BJ (cell line): ENCODE measurements at regions not wholly inside any gene's neighbourhood (a gene's known extent, or its start where the extent isn't known, plus 50 kb on each side); places are given as distances from the start of the nearest gene placed in this dataset.

ENCODE experiments used
- CTCF ChIA-PET: fragments of 350-600 bp; formaldehyde crosslinking; extraction: SDS; loops from one replicate; lab custom pipeline; 2021; ENCODE audit warnings: antibody characterized with exemption, inconsistent platforms; lab: Yijun Ruan, JAX
- POLR2A ChIA-PET: fragments of 300-600 bp; sonication (Branson Sonifier 250); formaldehyde crosslinking; extraction: SDS; loops from one replicate; lab custom pipeline; 2021; ENCODE audit warnings: antibody characterized with exemption; lab: Charles Lee
- DNase-seq: peaks from one replicate; pipeline ENCODE4 v3.0.0-alpha.2; 2011; ENCODE audit warnings: low read depth
- H3K27me3 ChIP-seq: 2 replicates; pipeline ENCODE4 v1.6.0; 2011; ENCODE audit warnings: low read length; ENCODE audit not compliant: control insufficient read depth, insufficient read depth
- H3K36me3 ChIP-seq: 2 replicates; pipeline ENCODE4 v1.5.1; 2011; ENCODE audit warnings: low read length; ENCODE audit not compliant: control insufficient read depth, insufficient read depth
- H3K4me3 ChIP-seq: 2 replicates; pipeline ENCODE4 v1.5.1; 2011; ENCODE audit warnings: low read depth, mild to moderate bottlenecking, control low read depth, low read length
- TF ChIP-seq, protein P1 (sequence below): IDR thresholded peaks from 2 replicates; pipeline ENCODE4 v1.5.1; 2011; ENCODE audit warnings: low read depth, mild to moderate bottlenecking, control low read depth, inconsistent platforms, low read length, moderate library complexity; ENCODE audit not compliant: insufficient read depth

DNA sequence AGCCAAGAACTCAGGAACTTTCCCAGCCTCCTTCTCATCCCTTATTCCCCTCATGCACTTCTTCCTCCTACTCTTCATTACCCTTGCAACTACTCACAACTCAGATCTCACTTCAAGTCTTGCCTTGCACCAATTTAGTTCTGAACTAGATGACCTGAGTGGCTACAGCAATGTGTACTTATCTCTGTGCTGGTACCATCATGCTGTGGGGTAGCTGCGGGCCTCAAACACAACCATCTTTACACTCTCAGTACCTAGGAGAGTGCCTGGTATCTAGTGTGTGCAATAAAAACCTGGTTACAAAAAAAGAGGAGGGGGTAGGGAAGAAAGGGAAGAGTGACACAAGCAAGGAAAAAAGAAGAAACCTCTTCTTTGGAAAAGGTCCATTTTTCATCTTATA is 219.0 kb downstream of the SPTSSA start:
- TF ChIP-seq, protein P1, sequence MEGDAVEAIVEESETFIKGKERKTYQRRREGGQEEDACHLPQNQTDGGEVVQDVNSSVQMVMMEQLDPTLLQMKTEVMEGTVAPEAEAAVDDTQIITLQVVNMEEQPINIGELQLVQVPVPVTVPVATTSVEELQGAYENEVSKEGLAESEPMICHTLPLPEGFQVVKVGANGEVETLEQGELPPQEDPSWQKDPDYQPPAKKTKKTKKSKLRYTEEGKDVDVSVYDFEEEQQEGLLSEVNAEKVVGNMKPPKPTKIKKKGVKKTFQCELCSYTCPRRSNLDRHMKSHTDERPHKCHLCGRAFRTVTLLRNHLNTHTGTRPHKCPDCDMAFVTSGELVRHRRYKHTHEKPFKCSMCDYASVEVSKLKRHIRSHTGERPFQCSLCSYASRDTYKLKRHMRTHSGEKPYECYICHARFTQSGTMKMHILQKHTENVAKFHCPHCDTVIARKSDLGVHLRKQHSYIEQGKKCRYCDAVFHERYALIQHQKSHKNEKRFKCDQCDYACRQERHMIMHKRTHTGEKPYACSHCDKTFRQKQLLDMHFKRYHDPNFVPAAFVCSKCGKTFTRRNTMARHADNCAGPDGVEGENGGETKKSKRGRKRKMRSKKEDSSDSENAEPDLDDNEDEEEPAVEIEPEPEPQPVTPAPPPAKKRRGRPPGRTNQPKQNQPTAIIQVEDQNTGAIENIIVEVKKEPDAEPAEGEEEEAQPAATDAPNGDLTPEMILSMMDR = no peak
- no peak overlapping the region for H3K4me3 ChIP-seq
- H3K27me3 ChIP-seq = no peaks in the 10 kb centered on the region
- H3K36me3 ChIP-seq = no peaks in the 10 kb centered on the region
- ChIA-PET POLR2A (no interaction called here), CTCF (interaction anchor here (1.2 kb wide), 1 partner anchor 17 kb away, joined by 3 read pairs; no protein-coding TSS in a partner anchor)
- DNase-seq = no peak

DNA sequence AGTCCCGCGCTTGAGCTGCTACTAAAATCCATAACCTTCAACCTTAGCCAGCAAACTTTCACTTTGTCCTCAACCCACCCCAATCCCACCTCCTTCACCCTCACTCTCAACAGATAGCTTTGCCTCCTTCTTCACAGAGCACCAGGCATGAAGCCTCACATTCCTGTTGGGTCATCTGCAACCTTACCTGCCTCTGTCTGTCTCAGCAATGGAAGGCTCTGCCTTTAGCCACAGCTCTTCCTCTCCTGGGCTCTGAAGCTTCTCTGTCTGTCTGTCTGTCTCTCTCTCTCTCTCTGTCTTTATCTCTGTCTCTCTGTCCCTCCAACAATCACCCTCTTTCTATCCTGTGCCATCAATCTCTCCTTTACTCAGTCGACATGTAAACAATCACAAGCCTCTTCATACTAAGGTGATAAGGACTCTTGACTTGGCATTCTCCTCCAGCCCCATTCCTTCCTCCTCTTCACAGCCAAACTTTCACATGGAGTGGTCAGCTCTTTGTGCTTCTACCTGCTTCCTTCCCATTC is 220.8 kb downstream of the SPTSSA start:
- no peak overlapping the region for H3K4me3 ChIP-seq
- ChIA-PET CTCF (interaction anchor here (1.1 to 1.9 kb wide), 3 partner anchors 13 to 401 kb away, joined by 3 to 5 read pairs (median 4); no protein-coding TSS in a partner anchor), POLR2A (no interaction called here)
- TF ChIP-seq, protein P1 = no peak
- H3K36me3 ChIP-seq = no peaks in the 10 kb centered on the region
- H3K27me3 ChIP-seq = no peaks in the 10 kb centered on the region
- DNase-seq = no peak

DNA sequence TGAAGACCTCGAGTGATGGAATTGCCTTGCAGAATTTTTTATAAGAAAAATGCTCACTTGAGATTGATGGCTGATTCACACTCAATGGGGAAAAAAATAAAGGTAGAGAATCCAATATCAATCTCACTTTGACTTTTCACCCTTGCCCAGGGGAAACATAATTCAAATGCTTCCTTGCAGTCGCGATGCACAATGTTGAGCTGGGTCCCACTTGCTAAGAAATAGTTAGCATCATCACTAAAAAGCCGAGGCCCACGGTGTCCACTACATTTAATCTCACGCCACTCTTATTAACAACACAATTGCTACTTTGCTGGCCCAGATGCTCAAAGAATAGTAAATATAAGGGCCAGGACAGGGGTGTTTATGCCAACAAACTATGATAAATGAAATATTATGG is 223.4 kb downstream of the SPTSSA start:
- Histone ChIP-seq H3K27me3 (no peaks in the 10 kb centered on the region), H3K4me3 (no peak overlapping the region), H3K36me3 (no peaks in the 10 kb centered on the region)
- ChIA-PET POLR2A (no interaction called here), CTCF (interaction anchor here (0.9 kb wide), 1 partner anchor 11 kb away, joined by 3 read pairs; no protein-coding TSS in a partner anchor)
- DNase-seq = no peak
- TF ChIP-seq, protein P1 = no peak

DNA sequence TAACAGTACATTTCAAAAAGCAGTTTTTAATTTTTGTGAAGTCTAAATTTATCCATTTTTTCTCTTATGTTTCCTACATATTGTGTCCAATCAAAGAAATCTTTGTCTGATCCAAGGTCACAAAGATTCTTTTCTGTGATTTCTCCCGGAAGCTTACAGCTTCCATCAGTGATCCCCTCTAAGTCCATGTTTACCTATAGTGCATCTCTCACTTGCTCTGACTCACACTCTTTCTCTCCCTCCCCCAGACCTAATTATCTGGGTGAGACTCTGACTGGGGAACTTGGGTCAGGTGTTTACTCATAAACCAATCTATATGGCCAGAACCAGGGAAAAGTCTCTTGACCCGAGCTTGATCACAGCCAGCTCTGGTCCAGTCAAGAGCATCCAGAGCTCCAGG is 224.4 kb downstream of the SPTSSA start:
- H3K4me3 ChIP-seq = no peak overlapping the region
- TF ChIP-seq, protein P1 = no peak
- ChIA-PET CTCF (interaction anchor here (0.6 kb wide), 2 partner anchors 154 to 296 kb away, joined by 3 read pairs; no protein-coding TSS in a partner anchor), POLR2A (no interaction called here)
- H3K27me3 ChIP-seq = no peaks in the 10 kb centered on the region
- DNase-seq = no peak
- no peaks in the 10 kb centered on the region for H3K36me3 ChIP-seq

DNA sequence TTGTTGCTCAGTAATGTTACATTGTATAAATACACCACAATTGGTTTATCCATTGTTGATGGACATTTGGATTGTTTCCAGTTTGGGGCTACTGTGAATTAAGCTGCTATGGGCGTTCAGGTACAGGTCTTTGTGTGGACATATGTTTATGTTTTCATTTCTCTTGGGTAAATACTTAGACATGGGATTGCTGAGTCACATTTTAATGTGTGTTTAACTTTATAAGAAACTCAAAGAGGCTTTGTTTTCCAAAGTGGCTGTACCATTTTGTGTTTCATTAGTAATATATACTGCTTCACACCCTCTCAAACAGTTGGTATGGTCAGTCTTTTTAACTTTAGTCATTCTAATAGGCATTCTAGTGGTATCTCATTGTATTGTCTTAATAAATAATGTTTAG is 225.0 kb downstream of the SPTSSA start:
- Histone ChIP-seq H3K27me3 (no peaks in the 10 kb centered on the region), H3K36me3 (no peaks in the 10 kb centered on the region), H3K4me3 (no peak overlapping the region)
- TF ChIP-seq, protein P1 = no peak
- DNase-seq = no peak
- ChIA-PET POLR2A (no interaction called here), CTCF (interaction anchor here (1.7 kb wide), 1 partner anchor 9 kb away, joined by 7 read pairs; no protein-coding TSS in a partner anchor)
